HepG2 (cell line): ENCODE measurements at regions not wholly inside any gene's neighbourhood (a gene's known extent, or its start where the extent isn't known, plus 50 kb on each side); places are given as distances from the start of the nearest gene placed in this dataset.

Experiments used
- ATAC-seq: fragments of 200-7000 bp; cut with Tn5 transposase; 3 replicates; pipeline ENCODE4 v1.9.1; 2020; ENCODE audit warnings: mild to moderate bottlenecking, moderate library complexity
- BruUV-seq: library from RNA; stranded (reverse); fragments of 400-500 nt; replicated peaks from 2 replicates; lab custom pipeline; 2021; lab: Mats Ljungman, UMichigan
- CTCF ChIA-PET: fragments of 300-600 bp; formaldehyde crosslinking; extraction: SDS; loops from one replicate; lab custom pipeline; 2021; ENCODE audit warnings: low total read pairs, inconsistent platforms, low intra/inter-chr PET ratio; lab: Yijun Ruan, JAX
- POLR2A ChIA-PET: fragments of 350-600 bp; sonication (Branson Sonifier 250); formaldehyde crosslinking; loops from one replicate; lab custom pipeline; 2020; ENCODE audit warnings: antibody characterized with exemption, inconsistent platforms; lab: Yijun Ruan, JAX
- DNase-seq: peaks from one replicate; pipeline ENCODE4 v3.0.0-alpha.2; 2015; ENCODE audit warnings: low spot score
- FAIRE-seq: peaks from 3 replicates; lab custom pipeline; 2011; peaks lifted over from hg19 to GRCh38; lab: Jason Lieb, UNC
- H2AFZ ChIP-seq: one replicate; pipeline ENCODE4 v1.6.1; 2011; ENCODE audit warnings: low read length, inconsistent platforms
- H3K27ac ChIP-seq: fragments of 300-600 bp; 3 replicates; pipeline ENCODE4 v1.8.0; 2011; ENCODE audit warnings: mixed run types, mild to moderate bottlenecking, mixed read lengths, low read length, inconsistent platforms; ENCODE audit not compliant: insufficient read depth; ENCODE audit errors: extremely low read length
- H3K27me3 ChIP-seq, 2 experiments: fragments of 200-600 bp in 1 of 2; 2 replicates in 1 of 2; 3 replicates in 1 of 2; pipeline versions ENCODE4 v1.6.0 to v1.8.0; 2011; ENCODE audit warnings: low read length in 2 of 2, mild to moderate bottlenecking in 2 of 2, moderate library complexity in 2 of 2, inconsistent platforms in 1 of 2; ENCODE audit not compliant: insufficient read depth in 2 of 2, control insufficient read depth in 1 of 2
- H3K36me3 ChIP-seq, 2 experiments: fragments of 200-600 bp in 1 of 2; replicated peaks in 1 of 2; 2 replicates in 1 of 2; 3 replicates in 1 of 2; pipeline versions ENCODE4 v1.5.1 to v1.8.0; 2011; ENCODE audit warnings: low read length in 2 of 2, inconsistent platforms in 1 of 2; ENCODE audit not compliant: insufficient read depth in 2 of 2, control insufficient read depth in 1 of 2
- H3K4me1 ChIP-seq: 2 replicates; pipeline ENCODE4 v1.5.1; 2012; ENCODE audit warnings: low read length, inconsistent platforms; ENCODE audit not compliant: insufficient read depth
- H3K4me2 ChIP-seq: 2 replicates; pipeline ENCODE4 v1.6.0; 2011; ENCODE audit warnings: low read depth, low read length, inconsistent platforms
- H3K4me3 ChIP-seq, 3 experiments: fragments of 200-600 bp in 1 of 3; sonication (generic), shearing (Covaris generic) in 1 of 3; replicated peaks in 1 of 3; 2 replicates each; pipeline ENCODE4 v1.5.1; 2011 to 2016; ENCODE audit warnings: low read length in 3 of 3, inconsistent platforms in 2 of 3, low read depth in 2 of 3, mild to moderate bottlenecking in 2 of 3, control low read depth in 1 of 3, mixed read lengths in 1 of 3; ENCODE audit not compliant: insufficient read depth in 1 of 3
- H3K79me2 ChIP-seq: one replicate; pipeline ENCODE4 v1.6.1; 2011; ENCODE audit warnings: low read length, inconsistent platforms; ENCODE audit not compliant: insufficient read depth
- H3K9ac ChIP-seq: 2 replicates; pipeline ENCODE4 v1.6.0; 2011; ENCODE audit warnings: mild to moderate bottlenecking, low read depth, low read length, inconsistent platforms; ENCODE audit not compliant: insufficient read depth
- H3K9me3 ChIP-seq: 2 replicates; pipeline ENCODE4 v1.5.1; 2012; ENCODE audit warnings: mild to moderate bottlenecking, low read length
- H4K20me1 ChIP-seq: 2 replicates; pipeline ENCODE4 v1.6.0; 2011; ENCODE audit warnings: inconsistent platforms, mild to moderate bottlenecking, low read length, moderate library complexity; ENCODE audit not compliant: insufficient read depth
- ELF1 ChIP-seq: sonication (generic); formaldehyde crosslinking; IDR thresholded peaks from 2 replicates; pipeline ENCODE4 v1.4.0; 2020; ENCODE audit warnings: missing genetic modification reagents
- RARG ChIP-seq: sonication (generic); formaldehyde crosslinking; IDR thresholded peaks from 2 replicates; pipeline ENCODE4 v1.4.0; 2020; ENCODE audit warnings: low read depth, mild to moderate bottlenecking, missing genetic modification reagents
- SNAI1 ChIP-seq: sonication (generic); formaldehyde crosslinking; IDR thresholded peaks from 2 replicates; pipeline ENCODE4 v1.5.0; 2020; ENCODE audit warnings: mild to moderate bottlenecking, missing genetic modification reagents, borderline replicate concordance
- ZNF577 ChIP-seq: sonication (generic); formaldehyde crosslinking; IDR thresholded peaks from 2 replicates; pipeline ENCODE4 v1.4.0; 2020; ENCODE audit warnings: mild to moderate bottlenecking, low read depth, missing genetic modification reagents, borderline replicate concordance
- ZNF646 ChIP-seq: sonication (generic); formaldehyde crosslinking; IDR thresholded peaks from 2 replicates; pipeline ENCODE4 v1.9.0; 2021; ENCODE audit warnings: mild to moderate bottlenecking, missing genetic modification reagents
- WGBS: methylation state at CpG from one replicate; pipeline ENCODE4 v1.1.6; 2017; ENCODE audit warnings: low lambda C conversion rate; 5-methylcytosine and 5-hydroxymethylcytosine counted together
- in situ Hi-C: cut with HindIII; loops from 2 replicates; pipeline ENCODE4 v1.10.0; 2017; ENCODE audit warnings: low pct_unique_long_range_greater_than_20kb; ENCODE audit not compliant: extremely low pct_ligation_motif_present
- intact Hi-C: fragments of 100-400 bp; cut with micrococcal nuclease; formaldehyde crosslinking; loops from one replicate; pipeline ENCODE4 v1.10.0; 2022; ENCODE audit not compliant: unreplicated experiment
- TF ChIP-seq, protein P1 (sequence below): IDR thresholded peaks from 2 replicates; pipeline ENCODE4 v1.6.1; 2018; ENCODE audit warnings: missing genetic modification reagents, mild to moderate bottlenecking, missing compliant biosample characterization

GRCh38 chr4:52160859-52161258 lies 109.8 kb downstream of the SPATA18 start:
- Histone ChIP-seq H4K20me1 (no peaks in the 10 kb centered on the region), H3K36me3 (no peaks in the 10 kb centered on the region), H3K4me3 (no peak overlapping the region), H3K4me1 (no peaks in the 10 kb centered on the region), H3K9me3 (no peaks in the 10 kb centered on the region), H3K9ac (no peak overlapping the region), H3K4me2 (no peak overlapping the region), H3K27me3 (no peaks in the 10 kb centered on the region), H2AFZ (no peak overlapping the region), H3K27ac (no peak overlapping the region), H3K79me2 (no peaks in the 10 kb centered on the region)
- FAIRE-seq (no peak), ATAC-seq (no peak), DNase-seq (no peak)
- intact Hi-C loops: no loop called here
- POLR2A ChIA-PET: no interaction called here
- in situ Hi-C loops: no loop called here
- CTCF ChIA-PET: no interaction called here
- TF ChIP-seq ELF1 (CRISPR knock-in tag) (no peak), RARG (CRISPR knock-in tag) (no peak), ZNF577 (CRISPR knock-in tag) (no peak)
- BruUV-seq: no TSS peak
- WGBS: 0% methylated on average over 4 of the region's 4 CpGs

DNA sequence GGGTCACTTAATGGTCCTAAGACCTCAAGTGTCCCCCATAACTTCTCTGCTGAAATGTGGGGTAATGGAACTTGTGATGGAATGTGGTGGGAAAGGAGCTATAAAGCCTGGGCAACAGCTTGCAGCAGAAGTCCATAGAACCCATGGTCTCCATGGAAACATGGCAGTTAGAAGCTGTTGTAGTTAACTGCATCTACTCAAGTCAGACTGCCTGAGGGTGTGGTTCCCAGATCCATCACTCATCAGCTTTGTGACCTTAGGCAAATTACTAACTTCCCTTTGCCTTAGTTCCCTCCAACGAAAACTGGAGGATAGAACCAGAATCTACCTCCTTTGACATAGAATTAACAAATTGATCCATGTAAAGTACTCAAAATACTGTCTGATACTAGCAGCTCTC lies 113.0 kb downstream of the SPATA18 start:
- H3K27me3 ChIP-seq: no peaks in the 10 kb centered on the region
- no peaks in the 10 kb centered on the region for H3K4me1 ChIP-seq
- ChIA-PET CTCF (no interaction called here), POLR2A (no interaction called here)
- in situ Hi-C loops (no loop called here), intact Hi-C loops (no loop called here)
- no TSS peak for BruUV-seq
- no peaks in the 10 kb centered on the region for H3K9me3 ChIP-seq
- WGBS: 0% methylated on average over 1 of the region's 1 CpG
- no peak overlapping the region for H3K4me2 ChIP-seq
- H3K4me3 ChIP-seq: no peak overlapping the region
- no peak for DNase-seq
- no peak overlapping the region for H3K27ac ChIP-seq
- H3K36me3 ChIP-seq: no peaks in the 10 kb centered on the region
- H2AFZ ChIP-seq: no peak overlapping the region
- TF ChIP-seq ELF1 (CRISPR knock-in tag) (no peak), ZNF646 (CRISPR knock-in tag) (no peak), SNAI1 (CRISPR knock-in tag) (no peak)
- TF ChIP-seq, protein P1, sequence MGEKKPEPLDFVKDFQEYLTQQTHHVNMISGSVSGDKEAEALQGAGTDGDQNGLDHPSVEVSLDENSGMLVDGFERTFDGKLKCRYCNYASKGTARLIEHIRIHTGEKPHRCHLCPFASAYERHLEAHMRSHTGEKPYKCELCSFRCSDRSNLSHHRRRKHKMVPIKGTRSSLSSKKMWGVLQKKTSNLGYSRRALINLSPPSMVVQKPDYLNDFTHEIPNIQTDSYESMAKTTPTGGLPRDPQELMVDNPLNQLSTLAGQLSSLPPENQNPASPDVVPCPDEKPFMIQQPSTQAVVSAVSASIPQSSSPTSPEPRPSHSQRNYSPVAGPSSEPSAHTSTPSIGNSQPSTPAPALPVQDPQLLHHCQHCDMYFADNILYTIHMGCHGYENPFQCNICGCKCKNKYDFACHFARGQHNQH (CRISPR knock-in tag): no peak
- TF ChIP-seq, all 625 proteins: peak for 0
- no peak for ATAC-seq
- FAIRE-seq: no peak
- Histone ChIP-seq H3K79me2 (no peaks in the 10 kb centered on the region), H3K9ac (no peak overlapping the region), H4K20me1 (no peaks in the 10 kb centered on the region)
